Esophagus squamous epithelium (tissue), 4 donors: ENCODE measurements at regions not wholly inside any gene's neighbourhood (a gene's known extent, or its start where the extent isn't known, plus 50 kb on each side); places are given as distances from the start of the nearest gene placed in this dataset.

Source experiments
- CTCF ChIP-seq, 6 experiments: fragments of 450-650 bp in 4 of 6; fragments of 200-600 bp in 2 of 6; sonication (generic) in 2 of 6; IDR thresholded peaks; one replicate each; pipeline ENCODE4 v1.5.1; 2016 to 2019; ENCODE audit warnings: antibody characterized with exemption in 6 of 6, mild to moderate bottlenecking in 4 of 6, moderate library complexity in 4 of 6
- POLR2A ChIP-seq, 4 donors: fragments of 450-650 bp; IDR thresholded peaks; one replicate each; pipeline ENCODE4 v1.6.1; 2017; ENCODE audit warnings: antibody characterized with exemption in 4 of 4, mild to moderate bottlenecking in 4 of 4, moderate library complexity in 3 of 4

DNA sequence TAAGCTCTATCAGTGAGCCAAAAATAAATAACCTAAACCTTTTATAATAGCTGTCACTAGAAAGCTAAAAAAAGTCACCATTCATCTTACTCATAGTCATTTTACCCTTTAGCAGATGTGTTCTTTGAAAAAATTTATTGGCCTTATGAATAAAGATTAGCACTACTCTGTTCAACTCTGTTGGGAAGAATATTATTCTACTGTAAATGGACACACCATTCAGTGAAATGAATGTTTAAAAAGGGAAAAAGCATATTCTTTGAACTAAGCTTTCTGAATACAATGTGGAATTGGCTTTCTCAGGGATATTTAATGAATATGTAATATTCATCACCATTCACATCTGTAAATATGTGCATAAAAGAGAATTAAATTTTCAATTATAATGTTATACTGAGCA lies 422.0 kb downstream of the CBLN2 start:
- TF ChIP-seq CTCF (IDR thresholded peaks at IDR 0.05) (no peak), POLR2A (IDR thresholded peaks at IDR 0.05) (no peak)
